Panc1 (cell line): ENCODE measurements at regions not wholly inside any gene's neighbourhood (a gene's known extent, or its start where the extent isn't known, plus 50 kb on each side); places are given as distances from the start of the nearest gene placed in this dataset.

ENCODE experiments used
- ATAC-seq: fragments of 200-7000 bp; cut with Tn5 transposase; 2 replicates; pipeline ENCODE4 v1.9.1; 2020; ENCODE audit warnings: mild to moderate bottlenecking, moderate library complexity
- BruUV-seq: library from RNA; stranded (reverse); fragments of 400-500 nt; replicated peaks from 2 replicates; lab custom pipeline; 2021; lab: Mats Ljungman, UMichigan
- CTCF ChIA-PET: fragments of 300-600 bp; sonication (Branson Sonifier 250); formaldehyde crosslinking; loops from one replicate; lab custom pipeline; 2022; ENCODE audit warnings: antibody characterized with exemption; lab: Charles Lee
- POLR2A ChIA-PET: fragments of 300-600 bp; sonication (Branson Sonifier 250); formaldehyde crosslinking; loops from one replicate; lab custom pipeline; 2022; ENCODE audit warnings: antibody characterized with exemption; lab: Charles Lee
- DNase-seq: peaks from one replicate; pipeline ENCODE4 v3.0.0-alpha.2; 2010; ENCODE audit warnings: low read depth, low spot score
- H3K27ac ChIP-seq: 2 replicates; pipeline ENCODE4 v1.5.1; 2011; ENCODE audit warnings: mild to moderate bottlenecking, low read length, inconsistent platforms
- H3K27me3 ChIP-seq: fragments of 200-500 bp; sonication (Bioruptor generic); 2 replicates; pipeline ENCODE4 v1.6.0; 2014; ENCODE audit warnings: low read length, inconsistent platforms; ENCODE audit not compliant: control insufficient read depth, insufficient read depth
- H3K36me3 ChIP-seq: fragments of 200-500 bp; sonication (Bioruptor generic); 2 replicates; pipeline ENCODE4 v1.5.1; 2014; ENCODE audit warnings: inconsistent platforms, mild to moderate bottlenecking, low read length, moderate library complexity; ENCODE audit not compliant: control insufficient read depth, insufficient read depth
- H3K4me1 ChIP-seq: 2 replicates; pipeline ENCODE4 v1.5.1; 2011; ENCODE audit warnings: inconsistent platforms, mild to moderate bottlenecking, low read length, moderate library complexity; ENCODE audit not compliant: control insufficient read depth, insufficient read depth
- H3K4me3 ChIP-seq, 2 experiments: 2 replicates each; pipeline ENCODE4 v1.5.1; 2011 to 2012; ENCODE audit warnings: low read depth in 2 of 2, low read length in 2 of 2, mild to moderate bottlenecking in 2 of 2, inconsistent platforms in 1 of 2, moderate library complexity in 1 of 2
- H3K9me3 ChIP-seq: fragments of 200-500 bp; sonication (Bioruptor generic); 2 replicates; pipeline ENCODE4 v1.5.1; 2014; ENCODE audit warnings: low read depth, mild to moderate bottlenecking, inconsistent platforms, low read length, moderate library complexity; ENCODE audit not compliant: control insufficient read depth, insufficient read depth
- POLR2AphosphoS5 ChIP-seq: IDR thresholded peaks from 2 replicates; pipeline ENCODE4 v1.6.1; 2012; ENCODE audit warnings: mild to moderate bottlenecking, low read depth, low read length, moderate library complexity
- SIN3A ChIP-seq: IDR thresholded peaks from 2 replicates; pipeline ENCODE4 v1.6.1; 2012; ENCODE audit warnings: low read depth, mild to moderate bottlenecking, low read length, moderate library complexity, borderline replicate concordance; ENCODE audit not compliant: insufficient read depth
- TCF7L2 ChIP-seq: IDR thresholded peaks from 2 replicates; pipeline ENCODE4 v1.6.1; 2011; ENCODE audit warnings: mild to moderate bottlenecking, low read depth, low read length, inconsistent platforms
- in situ Hi-C: cut with HindIII; loops from 2 replicates; pipeline ENCODE4 v1.10.0; 2016; ENCODE audit warnings: low sequenced_read_pairs, low pct_unique_long_range_greater_than_20kb
- intact Hi-C: fragments of 100-400 bp; cut with micrococcal nuclease; formaldehyde crosslinking; loops from one replicate; pipeline ENCODE4 v1.10.0; 2022; ENCODE audit not compliant: unreplicated experiment
- TF ChIP-seq, protein P1 (sequence below): fragments of 450-650 bp; IDR thresholded peaks from 2 replicates; pipeline ENCODE4 v1.5.1; 2017; ENCODE audit warnings: mild to moderate bottlenecking
- TF ChIP-seq, protein P2 (sequence below), 2 experiments: IDR thresholded peaks; 2 replicates each; pipeline ENCODE4 v1.6.1; 2011 to 2012; ENCODE audit warnings: low read depth in 2 of 2, control low read depth in 1 of 2, low read length in 1 of 2, mild to moderate bottlenecking in 1 of 2, moderate library complexity in 1 of 2; ENCODE audit not compliant: insufficient read depth in 1 of 2

DNA sequence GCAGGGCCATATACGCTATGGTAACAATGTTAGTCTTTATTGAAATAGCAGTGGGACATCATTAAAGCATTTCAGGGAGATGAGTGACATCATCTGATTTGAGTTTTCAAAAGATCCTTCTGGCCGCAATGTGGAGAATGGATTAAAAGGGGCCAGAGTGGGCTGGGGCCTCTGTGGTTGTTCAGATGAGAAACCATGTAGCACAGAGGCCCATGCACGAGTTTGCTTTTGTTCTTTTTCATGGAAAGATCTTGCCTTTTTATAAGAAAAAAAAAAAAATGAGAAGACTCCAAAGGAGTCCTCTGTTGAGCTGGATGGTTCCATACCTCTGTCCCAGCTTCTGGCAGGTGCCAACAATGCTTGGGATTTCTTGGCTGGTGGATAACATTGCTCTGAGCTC lies 173.5 kb upstream of the SPRY4 start:
- no peak overlapping the region for H3K4me3 ChIP-seq
- intact Hi-C loops = no loop called here
- CTCF ChIA-PET = no interaction called here
- TF ChIP-seq, protein P1, sequence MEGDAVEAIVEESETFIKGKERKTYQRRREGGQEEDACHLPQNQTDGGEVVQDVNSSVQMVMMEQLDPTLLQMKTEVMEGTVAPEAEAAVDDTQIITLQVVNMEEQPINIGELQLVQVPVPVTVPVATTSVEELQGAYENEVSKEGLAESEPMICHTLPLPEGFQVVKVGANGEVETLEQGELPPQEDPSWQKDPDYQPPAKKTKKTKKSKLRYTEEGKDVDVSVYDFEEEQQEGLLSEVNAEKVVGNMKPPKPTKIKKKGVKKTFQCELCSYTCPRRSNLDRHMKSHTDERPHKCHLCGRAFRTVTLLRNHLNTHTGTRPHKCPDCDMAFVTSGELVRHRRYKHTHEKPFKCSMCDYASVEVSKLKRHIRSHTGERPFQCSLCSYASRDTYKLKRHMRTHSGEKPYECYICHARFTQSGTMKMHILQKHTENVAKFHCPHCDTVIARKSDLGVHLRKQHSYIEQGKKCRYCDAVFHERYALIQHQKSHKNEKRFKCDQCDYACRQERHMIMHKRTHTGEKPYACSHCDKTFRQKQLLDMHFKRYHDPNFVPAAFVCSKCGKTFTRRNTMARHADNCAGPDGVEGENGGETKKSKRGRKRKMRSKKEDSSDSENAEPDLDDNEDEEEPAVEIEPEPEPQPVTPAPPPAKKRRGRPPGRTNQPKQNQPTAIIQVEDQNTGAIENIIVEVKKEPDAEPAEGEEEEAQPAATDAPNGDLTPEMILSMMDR = no peak
- TF ChIP-seq SIN3A = no peak
- TF ChIP-seq POLR2AphosphoS5 = no peak
- no peak for TF ChIP-seq TCF7L2
- TF ChIP-seq, protein P2, sequence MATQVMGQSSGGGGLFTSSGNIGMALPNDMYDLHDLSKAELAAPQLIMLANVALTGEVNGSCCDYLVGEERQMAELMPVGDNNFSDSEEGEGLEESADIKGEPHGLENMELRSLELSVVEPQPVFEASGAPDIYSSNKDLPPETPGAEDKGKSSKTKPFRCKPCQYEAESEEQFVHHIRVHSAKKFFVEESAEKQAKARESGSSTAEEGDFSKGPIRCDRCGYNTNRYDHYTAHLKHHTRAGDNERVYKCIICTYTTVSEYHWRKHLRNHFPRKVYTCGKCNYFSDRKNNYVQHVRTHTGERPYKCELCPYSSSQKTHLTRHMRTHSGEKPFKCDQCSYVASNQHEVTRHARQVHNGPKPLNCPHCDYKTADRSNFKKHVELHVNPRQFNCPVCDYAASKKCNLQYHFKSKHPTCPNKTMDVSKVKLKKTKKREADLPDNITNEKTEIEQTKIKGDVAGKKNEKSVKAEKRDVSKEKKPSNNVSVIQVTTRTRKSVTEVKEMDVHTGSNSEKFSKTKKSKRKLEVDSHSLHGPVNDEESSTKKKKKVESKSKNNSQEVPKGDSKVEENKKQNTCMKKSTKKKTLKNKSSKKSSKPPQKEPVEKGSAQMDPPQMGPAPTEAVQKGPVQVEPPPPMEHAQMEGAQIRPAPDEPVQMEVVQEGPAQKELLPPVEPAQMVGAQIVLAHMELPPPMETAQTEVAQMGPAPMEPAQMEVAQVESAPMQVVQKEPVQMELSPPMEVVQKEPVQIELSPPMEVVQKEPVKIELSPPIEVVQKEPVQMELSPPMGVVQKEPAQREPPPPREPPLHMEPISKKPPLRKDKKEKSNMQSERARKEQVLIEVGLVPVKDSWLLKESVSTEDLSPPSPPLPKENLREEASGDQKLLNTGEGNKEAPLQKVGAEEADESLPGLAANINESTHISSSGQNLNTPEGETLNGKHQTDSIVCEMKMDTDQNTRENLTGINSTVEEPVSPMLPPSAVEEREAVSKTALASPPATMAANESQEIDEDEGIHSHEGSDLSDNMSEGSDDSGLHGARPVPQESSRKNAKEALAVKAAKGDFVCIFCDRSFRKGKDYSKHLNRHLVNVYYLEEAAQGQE (IDR thresholded peaks at IDR 0.05; ENCODE audit: insufficient read depth in 1 of 2, low read depth in 2 of 2, low read length in 1 of 2) = no peak
- H3K27ac ChIP-seq = no peak overlapping the region
- H3K27me3 ChIP-seq = no peaks in the 10 kb centered on the region
- no peaks in the 10 kb centered on the region for H3K9me3 ChIP-seq
- H3K4me1 ChIP-seq = no peaks in the 10 kb centered on the region
- in situ Hi-C loops = no loop called here
- H3K36me3 ChIP-seq = no peaks in the 10 kb centered on the region
- ATAC-seq = no peak
- DNase-seq = no peak
- BruUV-seq = no TSS peak
- POLR2A ChIA-PET = interaction anchor here (0.6 kb wide), 1 partner anchor 10 kb away, joined by 9 read pairs; no protein-coding TSS in a partner anchor

DNA sequence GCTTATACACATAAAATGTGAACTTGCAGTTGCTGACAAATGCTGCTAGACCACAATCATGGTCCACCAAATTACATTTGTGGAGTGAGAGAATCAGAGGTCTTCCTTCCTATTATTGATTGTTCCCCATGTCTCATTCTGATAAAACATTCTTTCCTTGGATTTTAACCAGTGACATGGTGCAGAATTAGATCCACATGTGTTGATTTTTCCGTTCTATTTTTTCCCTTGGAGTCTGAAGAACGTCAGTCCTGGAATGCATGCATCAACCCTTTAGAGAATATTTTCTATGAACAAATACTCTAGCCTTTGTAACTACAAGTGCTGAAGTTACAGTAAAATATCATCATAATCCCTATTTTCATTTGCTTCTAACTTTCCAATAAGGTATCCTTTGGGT lies 170.7 kb upstream of the SPRY4 start:
- Histone ChIP-seq H3K4me1 (no peaks in the 10 kb centered on the region), H3K4me3 (no peak overlapping the region), H3K27me3 (no peaks in the 10 kb centered on the region), H3K9me3 (no peaks in the 10 kb centered on the region), H3K36me3 (no peaks in the 10 kb centered on the region), H3K27ac (no peak overlapping the region)
- in situ Hi-C loops (no loop called here), intact Hi-C loops (no loop called here)
- ATAC-seq (no peak), DNase-seq (no peak)
- ChIA-PET POLR2A (no interaction called here), CTCF (no interaction called here)
- TF ChIP-seq TCF7L2 = no peak
- TF ChIP-seq, protein P2 (IDR thresholded peaks at IDR 0.05; ENCODE audit: insufficient read depth in 1 of 2, low read depth in 2 of 2, low read length in 1 of 2) = no peak
- TF ChIP-seq SIN3A = no peak
- TF ChIP-seq, protein P1 = no peak
- TF ChIP-seq POLR2AphosphoS5 = no peak
- no TSS peak for BruUV-seq
